DOHH2 (cell line): ENCODE measurements at regions not wholly inside any gene's neighbourhood (a gene's known extent, or its start where the extent isn't known, plus 50 kb on each side); places are given as distances from the start of the nearest gene placed in this dataset.

Experiments used
- H3F3A ChIP-seq: fragments of 200-600 bp; sonication (generic), shearing (Covaris generic); 2 replicates; pipeline ENCODE4 v1.6.0; 2016; ENCODE audit warnings: antibody characterized with exemption, mild to moderate bottlenecking; ENCODE audit not compliant: control insufficient read depth, insufficient read depth
- H3K27ac ChIP-seq: fragments of 200-600 bp; sonication (generic); 2 replicates; pipeline ENCODE4 v1.5.1; 2014; ENCODE audit warnings: low read depth, mild to moderate bottlenecking, low read length, moderate library complexity
- H3K27me3 ChIP-seq: fragments of 200-600 bp; sonication (generic); 2 replicates; pipeline ENCODE4 v1.6.1; 2014; ENCODE audit warnings: mild to moderate bottlenecking, low read length, mixed read lengths; ENCODE audit not compliant: control insufficient read depth
- H3K36me3 ChIP-seq: fragments of 200-600 bp; sonication (generic); 2 replicates; pipeline ENCODE4 v1.6.1; 2014; ENCODE audit warnings: mild to moderate bottlenecking, low read length, moderate library complexity, mixed read lengths; ENCODE audit not compliant: control insufficient read depth
- H3K4me1 ChIP-seq: fragments of 200-600 bp; sonication (generic); 2 replicates; pipeline ENCODE4 v1.6.1; 2014; ENCODE audit warnings: mild to moderate bottlenecking, low read length, mixed read lengths; ENCODE audit not compliant: control insufficient read depth
- H3K4me2 ChIP-seq: fragments of 200-600 bp; sonication (generic); 2 replicates; pipeline ENCODE4 v1.6.0; 2014; ENCODE audit warnings: mild to moderate bottlenecking, low read length, moderate library complexity
- H3K4me3 ChIP-seq: fragments of 200-600 bp; sonication (generic); 2 replicates; pipeline ENCODE4 v1.5.1; 2014; ENCODE audit warnings: mild to moderate bottlenecking, low read length, mixed read lengths
- H3K79me2 ChIP-seq: fragments of 200-600 bp; sonication (generic); 2 replicates; pipeline ENCODE4 v1.6.1; 2014; ENCODE audit warnings: mild to moderate bottlenecking, low read length, mixed read lengths; ENCODE audit not compliant: control insufficient read depth
- H3K9me2 ChIP-seq: fragments of 200-600 bp; sonication (generic); replicated peaks from 2 replicates; pipeline ENCODE4 v1.6.1; 2014; ENCODE audit warnings: mild to moderate bottlenecking, low read length, mixed read lengths; ENCODE audit not compliant: control insufficient read depth
- H3K9me3 ChIP-seq: fragments of 200-600 bp; sonication (generic); 2 replicates; pipeline ENCODE4 v1.6.1; 2014; ENCODE audit warnings: antibody characterized with exemption, low read length, mixed read lengths; ENCODE audit not compliant: control insufficient read depth, insufficient read depth
- H4K20me1 ChIP-seq: fragments of 200-600 bp; sonication (generic); 2 replicates; pipeline ENCODE4 v1.6.0; 2014; ENCODE audit warnings: low read depth, mild to moderate bottlenecking, antibody characterized with exemption, low read length, moderate library complexity; ENCODE audit not compliant: control insufficient read depth, insufficient read depth
- EZH2phosphoT487 ChIP-seq: fragments of 200-600 bp; sonication (generic); IDR thresholded peaks from 2 replicates; pipeline ENCODE4 v1.6.1; 2017; ENCODE audit warnings: borderline replicate concordance, mild to moderate bottlenecking, antibody characterized with exemption, low read length, moderate library complexity, mixed read lengths
- TF ChIP-seq, protein P1 (sequence below): fragments of 200-600 bp; sonication (generic); IDR thresholded peaks from one replicate; pipeline ENCODE4 v1.5.1; 2014; ENCODE audit warnings: antibody characterized with exemption, mild to moderate bottlenecking, low read depth, low read length; ENCODE audit not compliant: poor library complexity, severe bottlenecking

GRCh38 chr3:162774613-162775100 is 1278.0 kb downstream of the OTOL1 start:
- TF ChIP-seq, protein P1, sequence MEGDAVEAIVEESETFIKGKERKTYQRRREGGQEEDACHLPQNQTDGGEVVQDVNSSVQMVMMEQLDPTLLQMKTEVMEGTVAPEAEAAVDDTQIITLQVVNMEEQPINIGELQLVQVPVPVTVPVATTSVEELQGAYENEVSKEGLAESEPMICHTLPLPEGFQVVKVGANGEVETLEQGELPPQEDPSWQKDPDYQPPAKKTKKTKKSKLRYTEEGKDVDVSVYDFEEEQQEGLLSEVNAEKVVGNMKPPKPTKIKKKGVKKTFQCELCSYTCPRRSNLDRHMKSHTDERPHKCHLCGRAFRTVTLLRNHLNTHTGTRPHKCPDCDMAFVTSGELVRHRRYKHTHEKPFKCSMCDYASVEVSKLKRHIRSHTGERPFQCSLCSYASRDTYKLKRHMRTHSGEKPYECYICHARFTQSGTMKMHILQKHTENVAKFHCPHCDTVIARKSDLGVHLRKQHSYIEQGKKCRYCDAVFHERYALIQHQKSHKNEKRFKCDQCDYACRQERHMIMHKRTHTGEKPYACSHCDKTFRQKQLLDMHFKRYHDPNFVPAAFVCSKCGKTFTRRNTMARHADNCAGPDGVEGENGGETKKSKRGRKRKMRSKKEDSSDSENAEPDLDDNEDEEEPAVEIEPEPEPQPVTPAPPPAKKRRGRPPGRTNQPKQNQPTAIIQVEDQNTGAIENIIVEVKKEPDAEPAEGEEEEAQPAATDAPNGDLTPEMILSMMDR = no peak
- no peak for TF ChIP-seq EZH2phosphoT487
- no peak overlapping the region for H3K27ac ChIP-seq

DNA sequence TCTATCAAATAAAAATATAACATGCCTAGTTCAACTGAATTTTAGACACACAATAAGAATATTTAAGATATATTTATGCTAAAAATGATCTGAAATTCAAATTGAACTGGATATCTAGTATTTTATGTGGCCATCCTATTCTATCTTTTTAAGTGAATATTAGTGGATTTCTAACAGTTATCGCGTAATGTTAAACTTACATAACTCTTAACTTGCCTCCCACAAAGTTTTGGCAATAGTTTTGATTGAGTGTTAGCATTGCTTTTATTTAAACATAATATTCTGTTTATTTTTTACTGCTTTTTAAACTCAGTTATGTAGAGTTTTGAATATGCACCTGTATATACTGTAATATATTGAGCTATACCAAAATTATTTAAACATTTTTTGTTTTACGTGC is 1279.5 kb downstream of the OTOL1 start:
- H3K36me3 ChIP-seq = no peaks in the 10 kb centered on the region
- H3K4me3 ChIP-seq = no peak overlapping the region
- no peaks in the 10 kb centered on the region for H4K20me1 ChIP-seq
- H3K9me3 ChIP-seq = no peaks in the 10 kb centered on the region
- no peak for TF ChIP-seq EZH2phosphoT487
- TF ChIP-seq, protein P1 = no peak
- H3K79me2 ChIP-seq = no peaks in the 10 kb centered on the region
- H3K4me2 ChIP-seq = no peak overlapping the region
- no peaks in the 10 kb centered on the region for H3F3A ChIP-seq
- no peaks in the 10 kb centered on the region for H3K27me3 ChIP-seq
- H3K4me1 ChIP-seq = no peaks in the 10 kb centered on the region
- no peaks in the 10 kb centered on the region for H3K9me2 ChIP-seq
- no peak overlapping the region for H3K27ac ChIP-seq

More at GRCh38 chr3:162774613-162775100, 1278.0 kb downstream of the OTOL1 start:
- H4K20me1 ChIP-seq = no peaks in the 10 kb centered on the region
- H3K27me3 ChIP-seq = no peaks in the 10 kb centered on the region
- no peaks in the 10 kb centered on the region for H3K36me3 ChIP-seq
- no peaks in the 10 kb centered on the region for H3K9me3 ChIP-seq
- no peaks in the 10 kb centered on the region for H3F3A ChIP-seq
- no peaks in the 10 kb centered on the region for H3K4me1 ChIP-seq
- H3K79me2 ChIP-seq = no peaks in the 10 kb centered on the region
- H3K9me2 ChIP-seq = no peaks in the 10 kb centered on the region
- no peak overlapping the region for H3K4me2 ChIP-seq
- no peak overlapping the region for H3K4me3 ChIP-seq

- Histone ChIP-seq H3K36me3 (no peaks in the 10 kb centered on the region), H3K9me3 (no peaks in the 10 kb centered on the region), H3K27me3 (no peaks in the 10 kb centered on the region), H3K9me2 (no peaks in the 10 kb centered on the region), H3K4me2 (no peak overlapping the region), H3K79me2 (no peaks in the 10 kb centered on the region), H3K4me3 (no peak overlapping the region), H3K4me1 (no peaks in the 10 kb centered on the region), H3F3A (no peaks in the 10 kb centered on the region), H4K20me1 (no peaks in the 10 kb centered on the region), H3K27ac (no peak overlapping the region)
- no peak for TF ChIP-seq EZH2phosphoT487
- TF ChIP-seq, protein P1 = no peak
Measured at GRCh38 chr3:162777118-162777517, 1280.5 kb downstream of the OTOL1 start.
